K562 (cell line): ENCODE measurements at regions not wholly inside any gene's neighbourhood (a gene's known extent, or its start where the extent isn't known, plus 50 kb on each side); places are given as distances from the start of the nearest gene placed in this dataset.
"Not testable (repeated sequence)": the region's sequence is repeated elsewhere in the genome, so short reads cannot be mapped to it uniquely, and the experiment has no call there.

Experiments
- ATAC-seq: fragments of 200-7000 bp; cut with Tn5 transposase; 3 replicates; pipeline ENCODE4 v1.9.1; 2020; ENCODE audit warnings: moderate library complexity
- BruUV-seq: library from RNA; stranded (reverse); fragments of 400-500 nt; replicated peaks from 2 replicates; lab custom pipeline; 2021; lab: Mats Ljungman, UMichigan
- CTCF ChIA-PET: fragments of 300-600 bp; formaldehyde crosslinking; extraction: SDS; loops from one replicate; lab custom pipeline; 2021; ENCODE audit warnings: low intra/inter-chr PET ratio; lab: Yijun Ruan, JAX
- POLR2A ChIA-PET: fragments of 300-600, 350-650 bp; sonication (Branson Sonifier 250); formaldehyde crosslinking; extraction: SDS; loops from one replicate; lab custom pipeline; 2021; ENCODE audit warnings: antibody characterized with exemption, inconsistent platforms; lab: Yijun Ruan, JAX
- DNase-seq, 4 experiments: peaks; one replicate each; pipeline versions ENCODE4 v3.0.0 to v3.0.0-alpha.2; 2011 to 2018; ENCODE audit warnings: low spot score in 3 of 4, mixed read lengths in 3 of 4; ENCODE audit errors: extremely low read depth in 1 of 4
- FAIRE-seq: peaks from 2 replicates; lab custom pipeline; 2011; peaks lifted over from hg19 to GRCh38; lab: Jason Lieb, UNC
- H2AFZ ChIP-seq: 2 replicates; pipeline ENCODE4 v1.6.0; 2011; ENCODE audit warnings: low read depth, low read length, control low read depth, inconsistent platforms
- H3K27ac ChIP-seq: fragments of 200-600 bp; 3 replicates; pipeline ENCODE4 v1.8.0; 2011; ENCODE audit warnings: low read depth, mild to moderate bottlenecking, control low read depth, inconsistent platforms, low read length, moderate library complexity, mixed read lengths; ENCODE audit errors: extremely low read depth
- H3K27me3 ChIP-seq, 2 experiments: fragments of 300-600 bp in 1 of 2; 2 replicates in 1 of 2; 3 replicates in 1 of 2; pipeline versions ENCODE4 v1.6.0 to v1.8.0; 2011; ENCODE audit warnings: inconsistent platforms in 2 of 2, low read length in 2 of 2, mild to moderate bottlenecking in 1 of 2, mixed read lengths in 1 of 2, moderate library complexity in 1 of 2; ENCODE audit not compliant: control insufficient read depth in 2 of 2, insufficient read depth in 2 of 2
- H3K36me3 ChIP-seq: fragments of 300-600 bp; 3 replicates; pipeline ENCODE4 v1.8.0; 2011; ENCODE audit warnings: mild to moderate bottlenecking, low read length, inconsistent platforms; ENCODE audit not compliant: control insufficient read depth, insufficient read depth
- H3K4me1 ChIP-seq, 2 experiments: fragments of 200-600 bp in 1 of 2; replicated peaks in 1 of 2; 2 replicates in 1 of 2; 3 replicates in 1 of 2; pipeline versions ENCODE4 v1.5.1 to v1.8.0; 2011; ENCODE audit warnings: inconsistent platforms in 2 of 2, low read length in 2 of 2, mild to moderate bottlenecking in 1 of 2, mixed read lengths in 1 of 2, moderate library complexity in 1 of 2; ENCODE audit not compliant: control insufficient read depth in 2 of 2, insufficient read depth in 2 of 2
- H3K4me2 ChIP-seq: 2 replicates; pipeline ENCODE4 v1.6.1; 2011; ENCODE audit warnings: low read length, control low read depth, inconsistent platforms, mixed read lengths; ENCODE audit not compliant: insufficient read depth
- H3K4me3 ChIP-seq: fragments of 200-600 bp; sonication (generic), shearing (Covaris generic); 2 replicates; pipeline ENCODE4 v1.5.1; 2016; ENCODE audit warnings: control low read depth, inconsistent platforms
- H3K79me2 ChIP-seq: fragments of 200-600 bp; 3 replicates; pipeline ENCODE4 v1.8.0; 2011; ENCODE audit warnings: low read length, inconsistent platforms; ENCODE audit not compliant: control insufficient read depth, insufficient read depth
- H3K9ac ChIP-seq, 2 experiments: 2 replicates each; pipeline versions ENCODE4 v1.6.0 to v1.6.1; 2011; ENCODE audit warnings: low read depth in 2 of 2, low read length in 2 of 2, control low read depth in 1 of 2, inconsistent platforms in 1 of 2, mild to moderate bottlenecking in 1 of 2, mixed read lengths in 1 of 2; ENCODE audit not compliant: insufficient read depth in 1 of 2
- H3K9me1 ChIP-seq: one replicate; pipeline ENCODE4 v1.6.0; 2011; ENCODE audit warnings: inconsistent platforms, mild to moderate bottlenecking, low read length, moderate library complexity; ENCODE audit not compliant: control insufficient read depth, insufficient read depth
- H3K9me3 ChIP-seq: replicated peaks from 2 replicates; pipeline ENCODE4 v1.5.1; 2011; ENCODE audit warnings: low read depth, low read length, inconsistent platforms; ENCODE audit not compliant: control insufficient read depth, insufficient read depth
- H4K20me1 ChIP-seq: replicated peaks from 2 replicates; pipeline ENCODE4 v1.6.1; 2011; ENCODE audit warnings: low read length, inconsistent platforms, mixed read lengths; ENCODE audit not compliant: control insufficient read depth, insufficient read depth
- RFX1 ChIP-seq: fragments of 450-650 bp; IDR thresholded peaks from 2 replicates; pipeline ENCODE4 v1.6.1; 2016; ENCODE audit warnings: mild to moderate bottlenecking, moderate library complexity
- RNF2 ChIP-seq: sonication (generic); IDR thresholded peaks from 2 replicates; pipeline ENCODE4 v1.6.1; 2016
- ZNF282 ChIP-seq: sonication (generic); formaldehyde crosslinking; IDR thresholded peaks from 2 replicates; pipeline ENCODE4 v1.8.1; 2023; ENCODE audit warnings: missing genetic modification reagents
- WGBS: fragments of 100-300 bp; shearing (Covaris generic); methylation state at CpG from one replicate; pipeline ENCODE4 v1.1.6; 2016; ENCODE audit warnings: low coverage, mixed read lengths; ENCODE audit not compliant: insufficient coverage; ENCODE audit errors: missing lambda C conversion rate; 5-methylcytosine and 5-hydroxymethylcytosine counted together
- in situ Hi-C: fragments of 300-500 bp; cut with MboI; formaldehyde crosslinking; loops from 4 replicates; pipeline ENCODE4 v1.15.0; 2018; ENCODE audit warnings: inconsistent platforms, mixed read lengths
- intact Hi-C: fragments of 100-400 bp; cut with micrococcal nuclease; formaldehyde crosslinking; loops from 2 replicates; pipeline ENCODE4 v1.14.2; 2022

- Histone ChIP-seq H3K4me2 (no peak overlapping the region), H4K20me1 (no peaks in the 10 kb centered on the region), H3K9ac (no peak overlapping the region), H3K79me2 (no peaks in the 10 kb centered on the region), H2AFZ (no peak overlapping the region), H3K4me3 (no peak overlapping the region), H3K9me3 (no peaks in the 10 kb centered on the region), H3K27me3 (no peaks in the 10 kb centered on the region), H3K4me1 (no peaks in the 10 kb centered on the region), H3K9me1 (no peaks in the 10 kb centered on the region), H3K27ac (no peak overlapping the region), H3K36me3 (no peaks in the 10 kb centered on the region)
- no TSS peak for BruUV-seq
- POLR2A ChIA-PET = interaction anchor here (0.7 kb wide), 1 partner anchor 358 kb away, joined by 4 read pairs; no protein-coding TSS in a partner anchor
- TF ChIP-seq ZNF282 (CRISPR knock-in tag) = no peak
- TF ChIP-seq RFX1 = peak; percentile 58
- no peak for TF ChIP-seq RNF2
- intact Hi-C loops (no loop called here), in situ Hi-C loops (no loop called here)
- 0% methylated on average over 1 of the region's 1 CpG for WGBS
- DNase-seq (no peak), ATAC-seq (no peak), FAIRE-seq (no peak)
- CTCF ChIA-PET = no interaction called here
Measured at GRCh38 chr6:23851522-23851921, 274.5 kb upstream of the NRSN1 start.

DNA sequence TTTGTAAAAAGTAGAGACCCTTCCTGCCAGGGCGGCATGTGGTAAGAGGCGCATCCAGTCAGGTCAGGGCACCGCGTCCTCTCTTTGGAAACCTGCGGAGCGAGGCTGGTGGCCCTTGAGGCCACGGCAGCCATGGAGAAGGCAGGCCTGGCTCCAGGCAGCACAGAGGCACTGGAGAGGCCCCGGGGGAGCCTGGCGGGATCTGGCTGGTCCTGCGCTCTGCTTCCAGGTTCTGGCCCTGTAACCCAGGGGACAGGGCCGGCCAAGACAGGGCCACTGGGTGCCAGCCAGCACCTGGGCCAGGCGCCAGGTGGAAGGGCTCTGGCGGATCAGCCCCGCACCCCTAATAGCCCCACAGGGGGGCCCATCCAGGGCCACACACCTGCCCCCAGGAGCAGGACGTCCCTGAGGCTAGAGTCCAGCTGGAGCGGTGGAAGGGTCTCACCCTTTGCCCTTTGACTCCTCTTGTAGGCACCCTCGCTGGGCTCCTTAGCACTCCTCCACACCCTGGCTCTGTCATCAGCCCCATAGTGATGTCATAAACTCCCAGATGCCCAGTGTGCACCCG, 272.4 kb upstream of the NRSN1 start:
- not testable (repeated sequence) for H3K79me2 ChIP-seq

GRCh38 chr6:23854154-23854553, 271.9 kb upstream of the NRSN1 start:
- H3K4me3 ChIP-seq, H3K36me3 ChIP-seq, H3K79me2 ChIP-seq, BruUV-seq, FAIRE-seq, DNase-seq, H3K9ac ChIP-seq, H3K9me1 ChIP-seq, in situ Hi-C loops, H3K9me3 ChIP-seq, H3K4me1 ChIP-seq, CTCF ChIA-PET, H2AFZ ChIP-seq, POLR2A ChIA-PET, ATAC-seq, H3K27ac ChIP-seq, intact Hi-C loops, H3K4me2 ChIP-seq, H4K20me1 ChIP-seq, H3K27me3 ChIP-seq: not testable (repeated sequence)
- 0% methylated on average over 17 of the region's 22 CpGs for WGBS

More for the DNA sequence above, 272.4 kb upstream of the NRSN1 start:
- DNase-seq, H3K4me1 ChIP-seq, H3K27ac ChIP-seq, H3K9me1 ChIP-seq, H3K27me3 ChIP-seq, H3K36me3 ChIP-seq, in situ Hi-C loops, BruUV-seq, POLR2A ChIA-PET, H3K4me2 ChIP-seq, H2AFZ ChIP-seq, intact Hi-C loops, CTCF ChIA-PET, FAIRE-seq, H3K9me3 ChIP-seq, H3K4me3 ChIP-seq, H4K20me1 ChIP-seq, H3K9ac ChIP-seq, ATAC-seq: not testable (repeated sequence)
- WGBS = 7% methylated on average over 6 of the region's 18 CpGs
